Activated T-helper 2 cell treated with anti-CD3 and anti-CD28 coated beads, Interferon-gamma antibody, Interleukin-2, Interleukin-4, amounts not matched to agents 10 μg/mL and 5 μg/mL and 100 μg/mL, durations not matched to agents 14 hours and 24 hours and 36 hours (primary cell): ENCODE measurements at regions not wholly inside any gene's neighbourhood (a gene's known extent, or its start where the extent isn't known, plus 50 kb on each side); places are given as distances from the start of the nearest gene placed in this dataset.

Experiments
- DNase-seq: peaks from one replicate; pipeline ENCODE4 v3.0.0; 2021; ENCODE audit warnings: low spot score
- H3K27ac Mint-ChIP-seq: one replicate; pipeline ENCODE4 v1.8.0; 2021; ENCODE audit warnings: mixed read lengths
- H3K27me3 Mint-ChIP-seq: one replicate; pipeline ENCODE4 v1.8.0; 2021; ENCODE audit warnings: low read depth, mixed read lengths
- H3K36me3 Mint-ChIP-seq: one replicate; pipeline ENCODE4 v1.8.0; 2021; ENCODE audit warnings: low read depth, mixed read lengths
- H3K4me1 Mint-ChIP-seq: one replicate; pipeline ENCODE4 v1.8.0; 2021; ENCODE audit warnings: low read depth, mixed read lengths
- H3K4me3 Mint-ChIP-seq: one replicate; pipeline ENCODE4 v1.8.0; 2021; ENCODE audit warnings: low read depth, mild to moderate bottlenecking, moderate library complexity, mixed read lengths
- H3K9me3 Mint-ChIP-seq: one replicate; pipeline ENCODE4 v1.8.0; 2021; ENCODE audit warnings: mixed read lengths
- intact Hi-C: fragments of 100-400 bp; cut with micrococcal nuclease; formaldehyde crosslinking; loops from one replicate; pipeline ENCODE4 v1.15.1; 2023

- Mint-ChIP-seq H3K9me3 (no peaks in the 10 kb centered on the region), H3K36me3 (no peaks in the 10 kb centered on the region), H3K27ac (no peak overlapping the region), H3K4me1 (peaks cover 3% of the 10 kb centered on the region), H3K4me3 (no peak overlapping the region), H3K27me3 (peaks cover 4% of the 10 kb centered on the region)
- DNase-seq, result no peak
- intact Hi-C loops, result no loop called here
These were observed 247.2 kb downstream of the HACE1 start for GRCh38 chr6:104612541-104612940.

GRCh38 chr6:104608101-104608500, 251.6 kb downstream of the HACE1 start:
- H3K36me3 Mint-ChIP-seq, result no peaks in the 10 kb centered on the region
- no peaks in the 10 kb centered on the region for H3K9me3 Mint-ChIP-seq
- H3K27me3 Mint-ChIP-seq, result no peaks in the 10 kb centered on the region
- no peak overlapping the region for H3K27ac Mint-ChIP-seq
- no peak for DNase-seq
- H3K4me3 Mint-ChIP-seq, result no peak overlapping the region
- peaks cover 13% of the 10 kb centered on the region for H3K4me1 Mint-ChIP-seq
- intact Hi-C loops, result no loop called here

GRCh38 chr6:104607501-104607900, 252.2 kb downstream of the HACE1 start:
- H3K4me3 Mint-ChIP-seq, result no peak overlapping the region
- H3K4me1 Mint-ChIP-seq, result peaks cover 19% of the 10 kb centered on the region
- no peak overlapping the region for H3K27ac Mint-ChIP-seq
- H3K9me3 Mint-ChIP-seq, result no peaks in the 10 kb centered on the region
- intact Hi-C loops, result no loop called here
- H3K27me3 Mint-ChIP-seq, result no peaks in the 10 kb centered on the region
- DNase-seq, result no peak
- no peaks in the 10 kb centered on the region for H3K36me3 Mint-ChIP-seq

GRCh38 chr6:104606361-104606760, 253.4 kb downstream of the HACE1 start:
- Mint-ChIP-seq H3K4me3 (no peak overlapping the region), H3K4me1 (peaks cover 20% of the 10 kb centered on the region), H3K36me3 (no peaks in the 10 kb centered on the region), H3K9me3 (no peaks in the 10 kb centered on the region), H3K27me3 (no peaks in the 10 kb centered on the region), H3K27ac (no peak overlapping the region)
- intact Hi-C loops, result no loop called here
- no peak for DNase-seq

- no peak overlapping the region for H3K4me3 Mint-ChIP-seq
- H3K27me3 Mint-ChIP-seq, result no peaks in the 10 kb centered on the region
- H3K36me3 Mint-ChIP-seq, result no peaks in the 10 kb centered on the region
- peaks cover 20% of the 10 kb centered on the region for H3K4me1 Mint-ChIP-seq
- DNase-seq, result no peak
- no peak overlapping the region for H3K27ac Mint-ChIP-seq
- no peaks in the 10 kb centered on the region for H3K9me3 Mint-ChIP-seq
- intact Hi-C loops, result no loop called here
These were observed 255.0 kb downstream of the HACE1 start for GRCh38 chr6:104604685-104605084.

- peaks cover 20% of the 10 kb centered on the region for H3K4me1 Mint-ChIP-seq
- no peak overlapping the region for H3K27ac Mint-ChIP-seq
- no peaks in the 10 kb centered on the region for H3K9me3 Mint-ChIP-seq
- H3K36me3 Mint-ChIP-seq, result no peaks in the 10 kb centered on the region
- no peak for DNase-seq
- H3K27me3 Mint-ChIP-seq, result no peaks in the 10 kb centered on the region
- no peak overlapping the region for H3K4me3 Mint-ChIP-seq
- intact Hi-C loops, result no loop called here
These were observed 256.5 kb downstream of the HACE1 start for GRCh38 chr6:104603108-104603745.

GRCh38 chr6:104601721-104602120, 258.0 kb downstream of the HACE1 start:
- no peak for DNase-seq
- peaks cover 13% of the 10 kb centered on the region for H3K4me1 Mint-ChIP-seq
- no peaks in the 10 kb centered on the region for H3K36me3 Mint-ChIP-seq
- intact Hi-C loops, result no loop called here
- no peaks in the 10 kb centered on the region for H3K9me3 Mint-ChIP-seq
- H3K27ac Mint-ChIP-seq, result no peak overlapping the region
- H3K4me3 Mint-ChIP-seq, result no peak overlapping the region
- H3K27me3 Mint-ChIP-seq, result no peaks in the 10 kb centered on the region

GRCh38 chr6:104601131-104601651, 258.5 kb downstream of the HACE1 start:
- no peaks in the 10 kb centered on the region for H3K36me3 Mint-ChIP-seq
- no peak overlapping the region for H3K27ac Mint-ChIP-seq
- intact Hi-C loops, result no loop called here
- no peaks in the 10 kb centered on the region for H3K9me3 Mint-ChIP-seq
- H3K4me3 Mint-ChIP-seq, result no peak overlapping the region
- H3K4me1 Mint-ChIP-seq, result peaks cover 13% of the 10 kb centered on the region
- DNase-seq, result no peak
- peaks cover 3% of the 10 kb centered on the region for H3K27me3 Mint-ChIP-seq

GRCh38 chr6:104600639-104600931, 259.1 kb downstream of the HACE1 start:
- DNase-seq, result no peak
- Mint-ChIP-seq H3K4me3 (no peak overlapping the region), H3K36me3 (no peaks in the 10 kb centered on the region), H3K27me3 (peaks cover 4% of the 10 kb centered on the region), H3K4me1 (peaks cover 13% of the 10 kb centered on the region), H3K27ac (no peak overlapping the region), H3K9me3 (no peaks in the 10 kb centered on the region)
- intact Hi-C loops, result no loop called here

- no peak for DNase-seq
- Mint-ChIP-seq H3K27ac (no peak overlapping the region), H3K4me1 (peaks cover 13% of the 10 kb centered on the region), H3K9me3 (no peaks in the 10 kb centered on the region), H3K27me3 (peaks cover 6% of the 10 kb centered on the region), H3K4me3 (no peak overlapping the region), H3K36me3 (no peaks in the 10 kb centered on the region)
- intact Hi-C loops, result no loop called here
These were observed 259.7 kb downstream of the HACE1 start for GRCh38 chr6:104599821-104600638.

GRCh38 chr6:104597541-104598050, 262.1 kb downstream of the HACE1 start:
- no peaks in the 10 kb centered on the region for H3K9me3 Mint-ChIP-seq
- H3K4me1 Mint-ChIP-seq, result peaks cover 1% of the 10 kb centered on the region
- no peak overlapping the region for H3K4me3 Mint-ChIP-seq
- peaks cover 6% of the 10 kb centered on the region for H3K27me3 Mint-ChIP-seq
- no peak for DNase-seq
- intact Hi-C loops, result no loop called here
- H3K36me3 Mint-ChIP-seq, result no peaks in the 10 kb centered on the region
- no peak overlapping the region for H3K27ac Mint-ChIP-seq

- Mint-ChIP-seq H3K4me3 (no peak overlapping the region), H3K9me3 (no peaks in the 10 kb centered on the region), H3K4me1 (no peaks in the 10 kb centered on the region), H3K27ac (no peak overlapping the region), H3K36me3 (no peaks in the 10 kb centered on the region), H3K27me3 (peaks cover 6% of the 10 kb centered on the region)
- no peak for DNase-seq
- intact Hi-C loops, result no loop called here
These were observed 263.6 kb downstream of the HACE1 start for GRCh38 chr6:104596091-104596490.

- Mint-ChIP-seq H3K9me3 (no peaks in the 10 kb centered on the region), H3K27ac (no peak overlapping the region), H3K27me3 (peaks cover 6% of the 10 kb centered on the region), H3K4me1 (no peaks in the 10 kb centered on the region), H3K4me3 (no peak overlapping the region), H3K36me3 (no peaks in the 10 kb centered on the region)
- intact Hi-C loops, result no loop called here
- no peak for DNase-seq
These were observed 264.4 kb downstream of the HACE1 start for GRCh38 chr6:104595311-104595820.
